HUDEP-2 (cell line): ENCODE measurements at regions not wholly inside any gene's neighbourhood (a gene's known extent, or its start where the extent isn't known, plus 50 kb on each side); places are given as distances from the start of the nearest gene placed in this dataset.
"Not testable (repeated sequence)": the region's sequence is repeated elsewhere in the genome, so short reads cannot be mapped to it uniquely, and the experiment has no call there.

Experiments
- DNase-seq, 76 experiments: peaks; one replicate each; lab custom pipeline; 2025; ENCODE audit not compliant: unreplicated experiment in 76 of 76; lab: John Stamatoyannopoulos, UW

- DNase-seq = no peak
Measured at GRCh38 chr11:23727794-23728193, 769.1 kb upstream of the LUZP2 start.

- DNase-seq = no peak
Measured at GRCh38 chr11:23729088-23729487, 767.8 kb upstream of the LUZP2 start.

GRCh38 chr11:23730307-23730998 lies 766.4 kb upstream of the LUZP2 start:
- no peak for DNase-seq

GRCh38 chr11:23732026-23732425 lies 764.8 kb upstream of the LUZP2 start:
- no peak for DNase-seq

- DNase-seq = no peak
Measured at GRCh38 chr11:23746896-23747295, 750.0 kb upstream of the LUZP2 start.

- DNase-seq = no peak
Measured at GRCh38 chr11:23749762-23750430, 747.0 kb upstream of the LUZP2 start.

- DNase-seq = no peak
Measured at GRCh38 chr11:23751280-23751679, 745.6 kb upstream of the LUZP2 start.

GRCh38 chr11:23755076-23755475 lies 741.8 kb upstream of the LUZP2 start:
- DNase-seq = no peak

- no peak for DNase-seq
Measured at GRCh38 chr11:23755769-23756168, 741.1 kb upstream of the LUZP2 start.

- no peak for DNase-seq
Measured at GRCh38 chr11:23759489-23759888, 737.4 kb upstream of the LUZP2 start.

- DNase-seq = no peak
Measured at GRCh38 chr11:23764286-23764685, 732.6 kb upstream of the LUZP2 start.

- DNase-seq = no peak
Measured at GRCh38 chr11:23765682-23766252, 731.1 kb upstream of the LUZP2 start.

GRCh38 chr11:23767576-23767975 lies 729.3 kb upstream of the LUZP2 start:
- no peak for DNase-seq

GRCh38 chr11:23769214-23769613 lies 727.6 kb upstream of the LUZP2 start:
- DNase-seq = no peak

- DNase-seq = no peak
Measured at GRCh38 chr11:23772081-23772480, 724.8 kb upstream of the LUZP2 start.

- DNase-seq = no peak
Measured at GRCh38 chr11:23778971-23779370, 717.9 kb upstream of the LUZP2 start.

GRCh38 chr11:23780231-23780630 lies 716.6 kb upstream of the LUZP2 start:
- DNase-seq = no peak

GRCh38 chr11:23781803-23782560 lies 714.9 kb upstream of the LUZP2 start:
- DNase-seq = no peak

GRCh38 chr11:23786974-23787373 lies 709.9 kb upstream of the LUZP2 start:
- not testable (repeated sequence) for DNase-seq

GRCh38 chr11:23789200-23789853 lies 707.5 kb upstream of the LUZP2 start:
- DNase-seq = no peak

GRCh38 chr11:23789938-23790371 lies 706.9 kb upstream of the LUZP2 start:
- no peak for DNase-seq
